Left lung (tissue), 4 donors: ENCODE measurements at regions not wholly inside any gene's neighbourhood (a gene's known extent, or its start where the extent isn't known, plus 50 kb on each side); places are given as distances from the start of the nearest gene placed in this dataset.

Source experiments
- ATAC-seq: fragments of 200-7000 bp; cut with Tn5 transposase; one replicate; pipeline ENCODE4 v1.9.1; 2020; ENCODE audit warnings: moderate library complexity
- DNase-seq, 4 donors: peaks; one replicate each; pipeline ENCODE4 v3.0.0-alpha.2; 2013 to 2020
- H3K27ac ChIP-seq, 2 donors: fragments of 200-600 bp; sonication (generic) in 1 of 2; one replicate each; pipeline versions ENCODE4 v1.5.0 to v1.8.0; 2020 to 2021
- H3K27me3 ChIP-seq, 2 donors: fragments of 200-600 bp; sonication (generic) in 1 of 2; one replicate each; pipeline versions ENCODE4 v1.5.0 to v1.8.0; 2020 to 2021
- H3K36me3 ChIP-seq, 2 donors: fragments of 200-600 bp; sonication (generic) in 1 of 2; one replicate each; pipeline versions ENCODE4 v1.5.0 to v1.8.0; 2020 to 2021
- H3K4me1 ChIP-seq, 2 donors: fragments of 200-600 bp; one replicate each; pipeline ENCODE4 v1.8.0; 2021
- H3K4me3 ChIP-seq, 2 donors: fragments of 200-600 bp; sonication (generic) in 1 of 2; one replicate each; pipeline versions ENCODE4 v1.5.0 to v1.8.0; 2020 to 2021; ENCODE audit warnings: mild to moderate bottlenecking in 1 of 2
- H3K9me3 ChIP-seq, 2 donors: fragments of 200-600 bp; sonication (generic) in 1 of 2; one replicate each; pipeline versions ENCODE4 v1.5.0 to v1.8.0; 2020 to 2021
- CTCF ChIP-seq, 2 donors: fragments of 200-600 bp; sonication (generic) in 1 of 2; IDR thresholded peaks; one replicate each; pipeline versions ENCODE4 v1.5.0 to v1.8.0; 2021; ENCODE audit warnings: antibody characterized with exemption in 2 of 2
- intact Hi-C, 2 donors: fragments of 100-400 bp; cut with DNase I; formaldehyde crosslinking; loops; one replicate each; pipeline versions ENCODE4 v1.11.2 to v1.14.2; 2022
- donor health status: DM: no; HTN: yes; CAD: no.
- donor health status: DM: no; HTN: no; CAD: no.

- no peak for ATAC-seq
- no peaks in the 10 kb centered on the region for H3K27me3 ChIP-seq
Measured at GRCh38 chr12:43102546-43103264, 449.3 kb downstream of the ADAMTS20 start.

DNA sequence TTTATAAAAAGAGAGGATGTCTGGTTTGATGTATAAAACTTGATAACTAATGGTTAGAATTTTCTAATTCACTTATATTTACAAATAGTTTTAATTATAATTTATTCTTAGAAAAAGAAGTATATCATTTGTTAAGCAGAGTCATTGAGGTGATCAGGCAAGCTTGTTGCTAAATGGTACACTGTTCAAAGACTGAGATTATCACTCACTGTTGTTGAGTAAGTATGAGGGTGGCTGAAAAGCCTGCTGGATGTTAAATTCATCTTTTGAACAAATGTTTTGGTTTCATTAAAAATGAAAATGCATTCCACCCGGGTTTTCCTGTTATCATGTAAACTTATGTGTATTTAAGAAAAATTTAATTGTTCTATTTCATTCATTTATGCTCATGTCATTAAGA, 451.8 kb downstream of the ADAMTS20 start:
- no peak overlapping the region for H3K4me3 ChIP-seq
- intact Hi-C loops, result no loop called here
- no peak for ATAC-seq

More at GRCh38 chr12:43102546-43103264, 449.3 kb downstream of the ADAMTS20 start:
- Histone ChIP-seq H3K27ac (no peak overlapping the region), H3K9me3 (no peaks in the 10 kb centered on the region), H3K36me3 (no peaks in the 10 kb centered on the region), H3K4me3 (no peak overlapping the region), H3K4me1 (peaks cover 0 to 4% of the 10 kb centered on the region in 2 donors)
- DNase-seq, result no peak
- no peak for TF ChIP-seq CTCF (IDR thresholded peaks at IDR 0.05)
- intact Hi-C loops, result no loop called here

GRCh38 chr12:43099691-43100163, 452.3 kb downstream of the ADAMTS20 start:
- H3K27ac ChIP-seq, result no peak overlapping the region
- no peaks in the 10 kb centered on the region for H3K4me1 ChIP-seq
- no peak for DNase-seq
- no peak overlapping the region for H3K4me3 ChIP-seq
- H3K9me3 ChIP-seq, result no peaks in the 10 kb centered on the region
- TF ChIP-seq CTCF (IDR thresholded peaks at IDR 0.05), result no peak
- H3K27me3 ChIP-seq, result no peaks in the 10 kb centered on the region
- intact Hi-C loops, result no loop called here
- no peaks in the 10 kb centered on the region for H3K36me3 ChIP-seq
- no peak for ATAC-seq

More for the DNA sequence above, 451.8 kb downstream of the ADAMTS20 start:
- Histone ChIP-seq H3K27me3 (no peaks in the 10 kb centered on the region), H3K36me3 (no peaks in the 10 kb centered on the region), H3K27ac (no peak overlapping the region), H3K9me3 (no peaks in the 10 kb centered on the region), H3K4me1 (no peaks in the 10 kb centered on the region)
- no peak for DNase-seq
- no peak for TF ChIP-seq CTCF (IDR thresholded peaks at IDR 0.05)

GRCh38 chr12:43098766-43099550, 453.0 kb downstream of the ADAMTS20 start:
- Histone ChIP-seq H3K4me1 (no peaks in the 10 kb centered on the region), H3K9me3 (no peaks in the 10 kb centered on the region), H3K36me3 (no peaks in the 10 kb centered on the region), H3K4me3 (no peak overlapping the region), H3K27ac (no peak overlapping the region), H3K27me3 (no peaks in the 10 kb centered on the region)
- DNase-seq, result no peak
- TF ChIP-seq CTCF (IDR thresholded peaks at IDR 0.05), result no peak
- no peak for ATAC-seq
- intact Hi-C loops, result no loop called here

- Histone ChIP-seq H3K27ac (no peak overlapping the region), H3K4me1 (no peaks in the 10 kb centered on the region), H3K36me3 (no peaks in the 10 kb centered on the region), H3K27me3 (no peaks in the 10 kb centered on the region), H3K9me3 (no peaks in the 10 kb centered on the region), H3K4me3 (no peak overlapping the region)
- DNase-seq (peak in 1 of 4 donors; percentile 39), ATAC-seq (no peak)
- no peak for TF ChIP-seq CTCF (IDR thresholded peaks at IDR 0.05)
- intact Hi-C loops, result no loop called here
Measured at GRCh38 chr12:43098071-43098470, 453.9 kb downstream of the ADAMTS20 start.
